ENCODE measurements at regions not wholly inside any gene's neighbourhood (a gene's known extent, or its start where the extent isn't known, plus 50 kb on each side); places are given as distances from the start of the nearest gene placed in this dataset.

GRCh38 chr3:78112291-78113010 is 1072.6 kb downstream of the ROBO2 start:
- no peak for TF ChIP-seq CTCF (IDR thresholded peaks at IDR 0.05; ENCODE audit: control insufficient read depth, insufficient read depth, low read depth, low read length, missing control alignments)
- no peak for DNase-seq (ENCODE audit: low read depth)
- H3K4me3 ChIP-seq (ENCODE audit: control insufficient read depth, low read depth, low read length), result no peak overlapping the region

- no peak overlapping the region for H3K4me3 ChIP-seq (ENCODE audit: control insufficient read depth, low read depth, low read length)
- TF ChIP-seq CTCF (IDR thresholded peaks at IDR 0.05; ENCODE audit: control insufficient read depth, insufficient read depth, low read depth, low read length, missing control alignments), result no peak
- no peak for DNase-seq (ENCODE audit: low read depth)
Observed at GRCh38 chr3:78115983-78116382, 1076.1 kb downstream of the ROBO2 start.

- TF ChIP-seq CTCF (IDR thresholded peaks at IDR 0.05; ENCODE audit: control insufficient read depth, insufficient read depth, low read depth, low read length, missing control alignments), result no peak
- peak; percentile 44 for DNase-seq (ENCODE audit: low read depth)
Observed at GRCh38 chr3:78116874-78117273, 1077.0 kb downstream of the ROBO2 start.

GRCh38 chr3:78123058-78123457 is 1083.2 kb downstream of the ROBO2 start:
- no peak for TF ChIP-seq CTCF (IDR thresholded peaks at IDR 0.05; ENCODE audit: control insufficient read depth, insufficient read depth, low read depth, low read length, missing control alignments)
- DNase-seq (ENCODE audit: low read depth), result no peak
- no peak overlapping the region for H3K4me3 ChIP-seq (ENCODE audit: control insufficient read depth, low read depth, low read length)

More at GRCh38 chr3:78116874-78117273, 1077.0 kb downstream of the ROBO2 start:
- H3K4me3 ChIP-seq (ENCODE audit: control insufficient read depth, low read depth, low read length), result no peak overlapping the region

- H3K4me3 ChIP-seq (ENCODE audit: control insufficient read depth, low read depth, low read length), result no peak overlapping the region
- no peak for TF ChIP-seq CTCF (IDR thresholded peaks at IDR 0.05; ENCODE audit: control insufficient read depth, insufficient read depth, low read depth, low read length, missing control alignments)
- DNase-seq (ENCODE audit: low read depth), result no peak
Observed at GRCh38 chr3:78129707-78130106, 1089.8 kb downstream of the ROBO2 start.

- TF ChIP-seq CTCF (IDR thresholded peaks at IDR 0.05; ENCODE audit: control insufficient read depth, insufficient read depth, low read depth, low read length, missing control alignments), result no peak
- H3K4me3 ChIP-seq (ENCODE audit: control insufficient read depth, low read depth, low read length), result no peak overlapping the region
- DNase-seq (ENCODE audit: low read depth), result no peak
Observed at GRCh38 chr3:78130741-78131290, 1090.9 kb downstream of the ROBO2 start.

Data from AG09309 (cell line).